ENCODE measurements at regions not wholly inside any gene's neighbourhood (a gene's known extent, or its start where the extent isn't known, plus 50 kb on each side); places are given as distances from the start of the nearest gene placed in this dataset.
"Not testable (repeated sequence)": the region's sequence is repeated elsewhere in the genome, so short reads cannot be mapped to it uniquely, and the experiment has no call there.

GRCh38 chr6:97697456-97697855 lies 414.4 kb upstream of the MMS22L start:
- DNase-seq = no peak

GRCh38 chr6:97701801-97702200 lies 418.8 kb upstream of the MMS22L start:
- no peak for DNase-seq

- no peak for DNase-seq
These were observed 419.2 kb upstream of the MMS22L start for GRCh38 chr6:97702248-97702647.

GRCh38 chr6:97703661-97704060 lies 420.6 kb upstream of the MMS22L start:
- no peak for DNase-seq

GRCh38 chr6:97705568-97705967 lies 422.6 kb upstream of the MMS22L start:
- DNase-seq = no peak

- no peak for DNase-seq
These were observed 429.7 kb upstream of the MMS22L start for GRCh38 chr6:97712751-97713150.

- DNase-seq = no peak
These were observed 431.8 kb upstream of the MMS22L start for GRCh38 chr6:97714772-97715171.

GRCh38 chr6:97717086-97717485 lies 434.1 kb upstream of the MMS22L start:
- DNase-seq = no peak

- no peak for DNase-seq
These were observed 443.4 kb upstream of the MMS22L start for GRCh38 chr6:97726378-97726777.

- no peak for DNase-seq
These were observed 449.0 kb upstream of the MMS22L start for GRCh38 chr6:97732045-97732444.

- DNase-seq = no peak
These were observed 474.6 kb upstream of the MMS22L start for GRCh38 chr6:97757575-97757974.

- DNase-seq = no peak
These were observed 482.4 kb upstream of the MMS22L start for GRCh38 chr6:97765461-97765860.

- DNase-seq = no peak
These were observed 488.4 kb upstream of the MMS22L start for GRCh38 chr6:97771372-97771771.

GRCh38 chr6:97775012-97775411 lies 492.0 kb upstream of the MMS22L start:
- DNase-seq = no peak

- no peak for DNase-seq
These were observed 495.4 kb upstream of the MMS22L start for GRCh38 chr6:97778290-97779038.

GRCh38 chr6:97779039-97779766 lies 496.2 kb upstream of the MMS22L start:
- DNase-seq = not testable (repeated sequence)

GRCh38 chr6:97790926-97791590 lies 508.0 kb upstream of the MMS22L start:
- DNase-seq = no peak

GRCh38 chr6:97805596-97805995 lies 522.6 kb upstream of the MMS22L start:
- no peak for DNase-seq

GRCh38 chr6:97812940-97813339 lies 529.9 kb upstream of the MMS22L start:
- DNase-seq = no peak

- no peak for DNase-seq
These were observed 531.0 kb upstream of the MMS22L start for GRCh38 chr6:97813889-97814567.

- DNase-seq = no peak
These were observed 532.3 kb upstream of the MMS22L start for GRCh38 chr6:97815301-97815812.

- no peak for DNase-seq
These were observed 533.5 kb upstream of the MMS22L start for GRCh38 chr6:97816526-97816925.

GRCh38 chr6:97819710-97820109 lies 536.7 kb upstream of the MMS22L start:
- no peak for DNase-seq

Measured in activated CD4-positive, alpha-beta T cell treated with anti-CD3 and anti-CD28 coated beads for 1 hour (primary cell).